Activated CD8-positive, alpha-beta T cell treated with anti-CD3 and anti-CD28 coated beads for 36 hours (primary cell): ENCODE measurements at regions not wholly inside any gene's neighbourhood (a gene's known extent, or its start where the extent isn't known, plus 50 kb on each side); places are given as distances from the start of the nearest gene placed in this dataset.

Experiments
- ATAC-seq: fragments of 200-7000 bp; cut with Tn5 transposase; one replicate; pipeline ENCODE4 v1.10.0; 2021; ENCODE audit warnings: mild to moderate bottlenecking, moderate library complexity
- CTCF ChIA-PET: fragments of 350-600 bp; sonication (Branson Sonifier 250); formaldehyde crosslinking; loops from one replicate; lab custom pipeline; 2021; ENCODE audit warnings: antibody characterized with exemption; lab: Charles Lee
- POLR2A ChIA-PET: fragments of 350-600 bp; sonication (Branson Sonifier 250); formaldehyde crosslinking; loops from one replicate; lab custom pipeline; 2021; ENCODE audit warnings: antibody characterized with exemption; lab: Charles Lee
- DNase-seq: peaks from one replicate; pipeline ENCODE4 v3.0.0-alpha.2; 2020
- H3K27ac Mint-ChIP-seq: one replicate; pipeline ENCODE4 v1.8.0; 2021; ENCODE audit warnings: mild to moderate bottlenecking, mixed read lengths
- H3K27me3 Mint-ChIP-seq: one replicate; pipeline ENCODE4 v1.8.0; 2021; ENCODE audit warnings: mixed read lengths
- H3K36me3 Mint-ChIP-seq: one replicate; pipeline ENCODE4 v1.8.0; 2021; ENCODE audit warnings: low read depth, mixed read lengths
- H3K4me1 Mint-ChIP-seq: one replicate; pipeline ENCODE4 v1.8.0; 2021; ENCODE audit warnings: low read depth, mixed read lengths
- H3K4me3 Mint-ChIP-seq: one replicate; pipeline ENCODE4 v1.8.0; 2021; ENCODE audit warnings: mild to moderate bottlenecking, moderate library complexity, mixed read lengths
- H3K9me3 Mint-ChIP-seq: one replicate; pipeline ENCODE4 v1.8.0; 2021; ENCODE audit warnings: mixed read lengths
- intact Hi-C: fragments of 100-400 bp; cut with micrococcal nuclease; formaldehyde crosslinking; loops from one replicate; pipeline ENCODE4 v1.10.0; 2022
- TF ChIP-seq, protein P1 (sequence below): fragments of 200-600 bp; IDR thresholded peaks from one replicate; pipeline ENCODE4 v1.8.0; 2022; ENCODE audit warnings: antibody characterized with exemption, mild to moderate bottlenecking

DNA sequence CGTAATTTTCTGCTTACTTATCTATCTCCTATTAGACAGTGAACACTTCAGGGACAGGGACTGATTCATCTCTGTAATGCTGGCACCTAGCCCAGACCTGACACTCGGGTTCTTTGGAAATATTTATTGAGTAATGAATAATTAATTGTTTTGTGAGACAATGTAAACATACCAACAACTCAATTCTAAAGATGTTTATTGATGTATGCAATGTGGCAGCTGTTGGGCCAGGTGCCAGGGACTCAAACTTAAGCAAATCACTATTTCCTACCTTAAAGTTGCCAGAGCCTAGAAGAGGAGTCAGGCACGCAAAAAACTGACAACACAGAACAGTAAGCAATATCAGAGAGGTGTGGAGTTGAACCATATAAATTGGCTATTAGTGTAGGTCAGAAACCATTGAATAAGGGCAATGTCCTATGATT is 63.6 kb upstream of the BMPER start:
- Mint-ChIP-seq H3K27ac (no peak overlapping the region), H3K36me3 (no peaks in the 10 kb centered on the region), H3K27me3 (no peaks in the 10 kb centered on the region), H3K9me3 (peaks cover 5% of the 10 kb centered on the region), H3K4me1 (no peaks in the 10 kb centered on the region), H3K4me3 (no peak overlapping the region)
- ATAC-seq (no peak), DNase-seq (no peak)
- ChIA-PET POLR2A (no interaction called here), CTCF (no interaction called here)
- intact Hi-C loops, result no loop called here
- TF ChIP-seq, protein P1, sequence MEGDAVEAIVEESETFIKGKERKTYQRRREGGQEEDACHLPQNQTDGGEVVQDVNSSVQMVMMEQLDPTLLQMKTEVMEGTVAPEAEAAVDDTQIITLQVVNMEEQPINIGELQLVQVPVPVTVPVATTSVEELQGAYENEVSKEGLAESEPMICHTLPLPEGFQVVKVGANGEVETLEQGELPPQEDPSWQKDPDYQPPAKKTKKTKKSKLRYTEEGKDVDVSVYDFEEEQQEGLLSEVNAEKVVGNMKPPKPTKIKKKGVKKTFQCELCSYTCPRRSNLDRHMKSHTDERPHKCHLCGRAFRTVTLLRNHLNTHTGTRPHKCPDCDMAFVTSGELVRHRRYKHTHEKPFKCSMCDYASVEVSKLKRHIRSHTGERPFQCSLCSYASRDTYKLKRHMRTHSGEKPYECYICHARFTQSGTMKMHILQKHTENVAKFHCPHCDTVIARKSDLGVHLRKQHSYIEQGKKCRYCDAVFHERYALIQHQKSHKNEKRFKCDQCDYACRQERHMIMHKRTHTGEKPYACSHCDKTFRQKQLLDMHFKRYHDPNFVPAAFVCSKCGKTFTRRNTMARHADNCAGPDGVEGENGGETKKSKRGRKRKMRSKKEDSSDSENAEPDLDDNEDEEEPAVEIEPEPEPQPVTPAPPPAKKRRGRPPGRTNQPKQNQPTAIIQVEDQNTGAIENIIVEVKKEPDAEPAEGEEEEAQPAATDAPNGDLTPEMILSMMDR, result no peak

DNA sequence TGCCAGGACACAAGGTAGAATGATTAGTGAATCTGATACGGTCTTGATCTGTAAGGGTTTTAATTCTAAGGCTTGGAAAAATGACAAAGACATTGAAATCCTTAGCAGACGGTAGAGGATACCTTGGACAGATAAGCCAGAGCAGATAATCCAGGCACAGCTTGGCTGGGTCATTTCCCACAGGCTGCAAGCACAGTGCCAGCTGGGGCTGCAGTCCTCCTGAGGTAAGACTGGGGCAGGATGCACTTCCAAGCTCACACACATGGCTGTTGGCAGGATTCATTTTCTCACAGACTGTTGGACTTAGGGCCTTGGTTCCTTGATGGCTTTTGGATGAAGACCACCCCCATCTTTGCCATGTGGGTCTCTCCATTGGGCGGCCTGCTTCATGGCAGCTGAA is 63.2 kb upstream of the BMPER start:
- Mint-ChIP-seq H3K27ac (no peak overlapping the region), H3K4me1 (no peaks in the 10 kb centered on the region), H3K36me3 (no peaks in the 10 kb centered on the region), H3K4me3 (no peak overlapping the region), H3K27me3 (no peaks in the 10 kb centered on the region), H3K9me3 (peaks cover under 1% of the 10 kb centered on the region)
- ATAC-seq (no peak), DNase-seq (no peak)
- intact Hi-C loops, result no loop called here
- TF ChIP-seq, protein P1, result no peak
- POLR2A ChIA-PET, result no interaction called here
- CTCF ChIA-PET, result no interaction called here

DNA sequence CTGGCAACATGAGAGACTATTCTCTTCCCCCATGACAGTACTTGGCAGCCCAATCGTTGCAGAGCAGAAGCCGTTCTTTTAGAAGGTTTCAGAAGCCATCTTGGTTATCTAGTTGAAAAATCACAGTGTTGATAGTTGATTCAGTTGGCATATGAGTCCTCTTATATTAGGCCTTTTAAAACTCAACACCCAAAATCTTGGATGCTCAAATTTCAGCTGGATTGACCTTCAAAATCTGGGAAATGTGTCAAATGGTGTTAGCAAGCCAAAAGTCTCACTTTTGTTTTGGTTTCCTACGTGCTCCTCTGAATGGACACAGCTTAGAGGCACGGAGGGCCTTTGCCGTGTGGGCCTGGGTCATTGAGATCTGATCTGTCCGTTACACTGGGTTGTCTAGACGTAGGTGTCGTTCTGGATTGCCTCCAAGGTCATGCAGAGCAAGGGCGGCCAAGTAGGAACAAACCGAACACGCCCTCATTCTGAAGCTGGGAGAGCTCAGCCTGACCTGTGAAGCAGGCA is 59.3 kb upstream of the BMPER start:
- H3K27me3 Mint-ChIP-seq, result peaks cover 1% of the 10 kb centered on the region
- no peak overlapping the region for H3K27ac Mint-ChIP-seq
- H3K36me3 Mint-ChIP-seq, result no peaks in the 10 kb centered on the region
- H3K4me3 Mint-ChIP-seq, result no peak overlapping the region
- no peak for ATAC-seq
- POLR2A ChIA-PET, result no interaction called here
- CTCF ChIA-PET, result no interaction called here
- TF ChIP-seq, protein P1, result no peak
- H3K9me3 Mint-ChIP-seq, result no peaks in the 10 kb centered on the region
- intact Hi-C loops, result no loop called here
- H3K4me1 Mint-ChIP-seq, result no peaks in the 10 kb centered on the region
- no peak for DNase-seq

DNA sequence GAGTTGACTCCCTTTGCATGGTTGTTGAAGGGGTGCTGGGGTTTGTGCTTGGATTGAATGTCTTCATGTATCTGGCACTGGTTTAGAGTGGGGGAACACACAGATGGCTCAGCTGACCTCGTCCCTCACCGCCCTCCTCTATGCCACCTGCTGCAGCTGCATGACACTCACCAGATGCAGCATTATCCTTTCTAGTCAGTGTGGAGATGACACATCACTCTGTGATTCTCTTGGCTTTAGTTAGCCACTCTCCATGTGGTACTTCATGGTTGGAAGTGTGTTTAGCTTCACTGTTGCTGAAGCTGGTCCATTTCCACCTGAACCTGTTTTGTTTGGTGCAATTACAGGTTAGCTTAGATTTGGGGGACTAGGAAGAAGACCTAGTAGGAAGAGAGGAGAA is 56.3 kb upstream of the BMPER start:
- no peaks in the 10 kb centered on the region for H3K9me3 Mint-ChIP-seq
- H3K27me3 Mint-ChIP-seq, result peaks cover 3% of the 10 kb centered on the region
- DNase-seq (no peak), ATAC-seq (no peak)
- no peaks in the 10 kb centered on the region for H3K4me1 Mint-ChIP-seq
- no peak overlapping the region for H3K4me3 Mint-ChIP-seq
- no peak overlapping the region for H3K27ac Mint-ChIP-seq
- no peaks in the 10 kb centered on the region for H3K36me3 Mint-ChIP-seq
- ChIA-PET CTCF (interaction anchor here (1.0 kb wide), 1 partner anchor 84 kb away, joined by 3 read pairs; no protein-coding TSS in a partner anchor), POLR2A (no interaction called here)
- intact Hi-C loops, result no loop called here
- TF ChIP-seq, protein P1, result no peak

DNA sequence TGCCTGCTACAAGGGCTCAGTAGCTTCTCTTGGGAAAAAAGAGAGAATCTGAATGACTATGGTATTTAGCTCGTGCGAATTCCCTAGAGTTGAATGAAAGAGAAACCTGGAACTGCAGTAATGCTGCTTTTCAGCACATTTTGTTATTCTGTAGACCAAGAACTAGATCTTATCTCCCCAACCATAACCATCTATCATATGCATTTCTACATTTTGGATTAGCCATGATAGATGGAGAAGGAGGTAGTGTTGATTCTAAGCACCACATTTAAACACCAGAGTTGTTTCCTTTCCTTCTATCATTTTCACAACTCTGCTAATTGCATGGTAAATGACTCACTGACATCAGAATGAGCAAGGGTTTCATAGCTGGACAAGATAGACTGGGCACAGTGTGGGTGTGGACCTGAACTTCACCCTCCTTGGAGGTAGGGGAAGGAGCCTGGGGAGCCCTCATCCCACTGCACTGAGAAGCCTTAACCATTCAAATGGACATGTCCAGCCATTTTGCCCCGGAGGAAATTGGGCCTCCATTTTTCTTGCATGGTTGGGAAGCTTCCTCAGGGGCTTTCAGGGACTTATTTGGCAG is 55.3 kb upstream of the BMPER start:
- CTCF ChIA-PET, result no interaction called here
- no peak overlapping the region for H3K27ac Mint-ChIP-seq

More for the DNA sequence above, 55.3 kb upstream of the BMPER start:
- DNase-seq (no peak), ATAC-seq (no peak)
- TF ChIP-seq, protein P1, result no peak
- intact Hi-C loops, result no loop called here
- peaks cover 8% of the 10 kb centered on the region for H3K27me3 Mint-ChIP-seq
- H3K9me3 Mint-ChIP-seq, result no peaks in the 10 kb centered on the region
- no peak overlapping the region for H3K4me3 Mint-ChIP-seq
- H3K4me1 Mint-ChIP-seq, result no peaks in the 10 kb centered on the region
- POLR2A ChIA-PET, result interaction anchor here (1.0 kb wide), 1 partner anchor 10 kb away, joined by 5 read pairs; no protein-coding TSS in a partner anchor
- H3K36me3 Mint-ChIP-seq, result no peaks in the 10 kb centered on the region
